B cell (primary cell): ENCODE measurements at regions not wholly inside any gene's neighbourhood (a gene's known extent, or its start where the extent isn't known, plus 50 kb on each side); places are given as distances from the start of the nearest gene placed in this dataset.

Experiments used
- EZH2 ChIP-seq: IDR thresholded peaks from 2 replicates; pipeline ENCODE4 v1.6.1; 2012; ENCODE audit warnings: borderline replicate concordance, low read depth, mild to moderate bottlenecking, moderate library complexity, low read length; ENCODE audit not compliant: insufficient read depth, poor library complexity, severe bottlenecking
- TF ChIP-seq, protein P1 (sequence below): fragments of 200-600 bp; IDR thresholded peaks from one replicate; pipeline ENCODE4 v1.8.0; 2022; ENCODE audit warnings: antibody characterized with exemption, mild to moderate bottlenecking

DNA sequence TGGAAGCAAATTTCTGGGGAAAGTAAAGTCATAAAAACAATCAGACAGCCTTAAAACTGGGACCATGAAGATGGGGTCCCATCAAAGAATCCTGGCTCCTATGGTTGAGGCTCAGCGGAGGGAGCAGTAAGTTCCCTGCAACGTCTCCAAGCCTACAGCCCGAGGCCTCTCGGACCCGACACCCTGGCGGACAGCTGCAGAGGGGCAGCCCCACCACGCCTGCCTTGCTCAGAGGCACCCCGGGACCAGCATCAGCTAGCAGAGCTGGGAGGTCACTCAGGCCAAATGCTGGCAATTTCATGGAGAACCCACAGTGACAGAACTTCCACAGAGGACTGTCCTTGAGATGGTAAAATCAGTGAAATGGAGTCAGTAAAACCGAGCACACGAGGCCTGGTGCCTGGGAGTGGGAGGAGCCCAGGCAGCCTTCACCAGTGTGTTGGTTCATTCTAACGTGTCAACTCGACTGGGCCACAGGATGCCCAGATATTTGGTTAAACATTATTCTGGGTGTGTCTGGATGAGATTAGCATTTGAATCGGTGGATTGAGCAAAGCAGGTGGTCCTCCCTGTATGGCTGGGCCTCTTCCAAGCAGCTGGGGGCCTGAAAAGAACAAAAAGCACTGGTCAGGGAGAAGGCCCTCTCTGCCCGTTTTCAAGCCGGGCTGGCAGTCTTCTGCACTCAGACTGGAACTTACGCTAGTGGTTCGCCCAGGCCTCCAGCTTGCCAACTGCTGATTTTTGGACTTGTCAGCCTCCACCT, 96.2 kb upstream of the INSIG1 start:
- TF ChIP-seq, protein P1, sequence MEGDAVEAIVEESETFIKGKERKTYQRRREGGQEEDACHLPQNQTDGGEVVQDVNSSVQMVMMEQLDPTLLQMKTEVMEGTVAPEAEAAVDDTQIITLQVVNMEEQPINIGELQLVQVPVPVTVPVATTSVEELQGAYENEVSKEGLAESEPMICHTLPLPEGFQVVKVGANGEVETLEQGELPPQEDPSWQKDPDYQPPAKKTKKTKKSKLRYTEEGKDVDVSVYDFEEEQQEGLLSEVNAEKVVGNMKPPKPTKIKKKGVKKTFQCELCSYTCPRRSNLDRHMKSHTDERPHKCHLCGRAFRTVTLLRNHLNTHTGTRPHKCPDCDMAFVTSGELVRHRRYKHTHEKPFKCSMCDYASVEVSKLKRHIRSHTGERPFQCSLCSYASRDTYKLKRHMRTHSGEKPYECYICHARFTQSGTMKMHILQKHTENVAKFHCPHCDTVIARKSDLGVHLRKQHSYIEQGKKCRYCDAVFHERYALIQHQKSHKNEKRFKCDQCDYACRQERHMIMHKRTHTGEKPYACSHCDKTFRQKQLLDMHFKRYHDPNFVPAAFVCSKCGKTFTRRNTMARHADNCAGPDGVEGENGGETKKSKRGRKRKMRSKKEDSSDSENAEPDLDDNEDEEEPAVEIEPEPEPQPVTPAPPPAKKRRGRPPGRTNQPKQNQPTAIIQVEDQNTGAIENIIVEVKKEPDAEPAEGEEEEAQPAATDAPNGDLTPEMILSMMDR: no peak
- no peak for TF ChIP-seq EZH2
